Neural cell (in vitro differentiated cells): ENCODE measurements at regions not wholly inside any gene's neighbourhood (a gene's known extent, or its start where the extent isn't known, plus 50 kb on each side); places are given as distances from the start of the nearest gene placed in this dataset.

Source experiments
- H2AFZ ChIP-seq: fragments of 200-600, 300-800 bp; sonication (generic), shearing (Covaris generic); 2 replicates; pipeline ENCODE4 v1.6.0; 2014; ENCODE audit warnings: low read depth, mild to moderate bottlenecking, antibody characterized with exemption, low read length, moderate library complexity
- H3F3A ChIP-seq: fragments of 200-600 bp; shearing (Covaris generic); 2 replicates; pipeline ENCODE4 v1.6.1; 2016; ENCODE audit warnings: mild to moderate bottlenecking, moderate library complexity, mixed read lengths, antibody characterized with exemption, low read length; ENCODE audit not compliant: insufficient read depth, poor library complexity, severe bottlenecking
- H3K27ac ChIP-seq: fragments of 200-600, 300-800 bp; sonication (generic), shearing (Covaris generic); 2 replicates; pipeline ENCODE4 v1.5.1; 2014; ENCODE audit warnings: mild to moderate bottlenecking, low read length, moderate library complexity
- H3K27me3 ChIP-seq: fragments of 300-800, 200-600 bp; sonication (generic), shearing (Covaris generic); 2 replicates; pipeline ENCODE4 v1.6.0; 2014; ENCODE audit warnings: mild to moderate bottlenecking, low read depth, low read length, moderate library complexity; ENCODE audit not compliant: insufficient read depth
- H3K36me3 ChIP-seq: fragments of 300-800, 200-600 bp; sonication (generic), shearing (Covaris generic); 2 replicates; pipeline ENCODE4 v1.5.1; 2014; ENCODE audit warnings: mild to moderate bottlenecking, antibody characterized with exemption, low read length, moderate library complexity; ENCODE audit not compliant: insufficient read depth
- H3K4me2 ChIP-seq: fragments of 300-800, 200-600 bp; sonication (generic), shearing (Covaris generic); 2 replicates; pipeline ENCODE4 v1.6.0; 2014; ENCODE audit warnings: mild to moderate bottlenecking, low read length
- H3K4me3 ChIP-seq: fragments of 300-800, 200-600 bp; sonication (generic), shearing (Covaris generic); 2 replicates; pipeline ENCODE4 v1.5.1; 2014; ENCODE audit warnings: mild to moderate bottlenecking, low read length, moderate library complexity
- H3K79me2 ChIP-seq: fragments of 200-600 bp; shearing (Covaris generic); replicated peaks from 2 replicates; pipeline ENCODE4 v1.6.0; 2014; ENCODE audit warnings: mild to moderate bottlenecking, low read length, moderate library complexity; ENCODE audit not compliant: insufficient read depth
- H3K9ac ChIP-seq: fragments of 300-800, 200-600 bp; sonication (generic), shearing (Covaris generic); 2 replicates; pipeline ENCODE4 v1.6.1; 2016; ENCODE audit warnings: mild to moderate bottlenecking, low read length, mixed read lengths
- H3K9me2 ChIP-seq: fragments of 200-600 bp; shearing (Covaris generic); 2 replicates; pipeline ENCODE4 v1.6.1; 2016; ENCODE audit warnings: mild to moderate bottlenecking, low read length, mixed read lengths; ENCODE audit not compliant: insufficient read depth
- H3K9me3 ChIP-seq: fragments of 200-600, 300-800 bp; sonication (generic), shearing (Covaris generic); 2 replicates; pipeline ENCODE4 v1.6.1; 2016; ENCODE audit warnings: mild to moderate bottlenecking, mixed run types, low read length, moderate library complexity, mixed read lengths
- H4K20me1 ChIP-seq: fragments of 200-600 bp; shearing (Covaris generic); 2 replicates; pipeline ENCODE4 v1.6.1; 2016; ENCODE audit warnings: mild to moderate bottlenecking, mixed run types; ENCODE audit not compliant: insufficient read depth
- CTCF ChIP-seq: fragments of 450-650 bp; IDR thresholded peaks from 2 replicates; pipeline ENCODE4 v1.5.1; 2014; ENCODE audit warnings: antibody characterized with exemption, mild to moderate bottlenecking, moderate library complexity; ENCODE audit not compliant: poor library complexity, severe bottlenecking
- EP300 ChIP-seq: fragments of 450-650 bp; conservative IDR thresholded peaks from 2 replicates; pipeline ENCODE4 v1.6.1; 2014; ENCODE audit warnings: antibody characterized with exemption, mild to moderate bottlenecking, moderate library complexity; ENCODE audit not compliant: poor library complexity, severe bottlenecking
- MXI1 ChIP-seq: fragments of 450-650 bp; conservative IDR thresholded peaks from 2 replicates; pipeline ENCODE4 v1.6.1; 2014; ENCODE audit warnings: antibody characterized with exemption, mild to moderate bottlenecking; ENCODE audit not compliant: poor library complexity, severe bottlenecking
- POLR2AphosphoS5 ChIP-seq: IDR thresholded peaks from 2 replicates; pipeline ENCODE4 v1.6.1; 2012
- RAD21 ChIP-seq: fragments of 450-650 bp; conservative IDR thresholded peaks from 2 replicates; pipeline ENCODE4 v1.6.1; 2014; ENCODE audit warnings: antibody characterized with exemption, mild to moderate bottlenecking, moderate library complexity
- SMC3 ChIP-seq: fragments of 450-650 bp; conservative IDR thresholded peaks from 2 replicates; pipeline ENCODE4 v1.6.1; 2014; ENCODE audit warnings: antibody characterized with exemption, mild to moderate bottlenecking, moderate library complexity; ENCODE audit not compliant: poor library complexity
- TAF1 ChIP-seq: IDR thresholded peaks from 2 replicates; pipeline ENCODE4 v1.6.1; 2012; ENCODE audit warnings: low read depth
- TF ChIP-seq, protein P1 (sequence below): IDR thresholded peaks from 2 replicates; pipeline ENCODE4 v1.6.1; 2012; ENCODE audit warnings: borderline replicate concordance

DNA sequence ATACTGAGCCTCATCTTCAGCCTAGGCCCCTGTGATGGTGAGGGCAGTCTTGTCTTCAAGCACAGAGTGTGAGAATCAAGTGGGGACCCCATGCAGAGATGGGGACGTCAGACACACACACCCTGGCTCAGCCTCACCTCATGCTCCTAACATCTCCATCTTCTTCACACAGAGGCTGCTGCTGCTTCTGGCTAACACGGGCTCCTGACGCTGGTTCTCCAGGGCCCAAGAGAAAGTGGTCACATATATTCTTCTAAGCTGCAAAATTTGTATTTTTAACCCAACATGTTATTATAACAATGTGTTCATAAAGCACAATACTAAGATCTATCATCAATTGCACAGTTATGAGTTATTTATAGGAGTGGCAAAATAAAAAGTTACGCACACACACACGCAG lies 101.2 kb downstream of the VPREB1 start:
- H3K27me3 ChIP-seq: no peaks in the 10 kb centered on the region
- H2AFZ ChIP-seq: no peak overlapping the region
- H3K9me3 ChIP-seq: no peaks in the 10 kb centered on the region
- H3K9ac ChIP-seq: no peak overlapping the region
- H3K36me3 ChIP-seq: no peaks in the 10 kb centered on the region
- TF ChIP-seq EP300 (no peak), MXI1 (no peak), CTCF (no peak), SMC3 (no peak), POLR2AphosphoS5 (no peak), TAF1 (no peak)
- TF ChIP-seq, protein P1, sequence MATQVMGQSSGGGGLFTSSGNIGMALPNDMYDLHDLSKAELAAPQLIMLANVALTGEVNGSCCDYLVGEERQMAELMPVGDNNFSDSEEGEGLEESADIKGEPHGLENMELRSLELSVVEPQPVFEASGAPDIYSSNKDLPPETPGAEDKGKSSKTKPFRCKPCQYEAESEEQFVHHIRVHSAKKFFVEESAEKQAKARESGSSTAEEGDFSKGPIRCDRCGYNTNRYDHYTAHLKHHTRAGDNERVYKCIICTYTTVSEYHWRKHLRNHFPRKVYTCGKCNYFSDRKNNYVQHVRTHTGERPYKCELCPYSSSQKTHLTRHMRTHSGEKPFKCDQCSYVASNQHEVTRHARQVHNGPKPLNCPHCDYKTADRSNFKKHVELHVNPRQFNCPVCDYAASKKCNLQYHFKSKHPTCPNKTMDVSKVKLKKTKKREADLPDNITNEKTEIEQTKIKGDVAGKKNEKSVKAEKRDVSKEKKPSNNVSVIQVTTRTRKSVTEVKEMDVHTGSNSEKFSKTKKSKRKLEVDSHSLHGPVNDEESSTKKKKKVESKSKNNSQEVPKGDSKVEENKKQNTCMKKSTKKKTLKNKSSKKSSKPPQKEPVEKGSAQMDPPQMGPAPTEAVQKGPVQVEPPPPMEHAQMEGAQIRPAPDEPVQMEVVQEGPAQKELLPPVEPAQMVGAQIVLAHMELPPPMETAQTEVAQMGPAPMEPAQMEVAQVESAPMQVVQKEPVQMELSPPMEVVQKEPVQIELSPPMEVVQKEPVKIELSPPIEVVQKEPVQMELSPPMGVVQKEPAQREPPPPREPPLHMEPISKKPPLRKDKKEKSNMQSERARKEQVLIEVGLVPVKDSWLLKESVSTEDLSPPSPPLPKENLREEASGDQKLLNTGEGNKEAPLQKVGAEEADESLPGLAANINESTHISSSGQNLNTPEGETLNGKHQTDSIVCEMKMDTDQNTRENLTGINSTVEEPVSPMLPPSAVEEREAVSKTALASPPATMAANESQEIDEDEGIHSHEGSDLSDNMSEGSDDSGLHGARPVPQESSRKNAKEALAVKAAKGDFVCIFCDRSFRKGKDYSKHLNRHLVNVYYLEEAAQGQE: no peak
- no peaks in the 10 kb centered on the region for H3F3A ChIP-seq
- H3K4me3 ChIP-seq: no peak overlapping the region
- H3K27ac ChIP-seq: no peak overlapping the region
- H3K4me2 ChIP-seq: no peak overlapping the region
- no peaks in the 10 kb centered on the region for H3K79me2 ChIP-seq
- H4K20me1 ChIP-seq: no peaks in the 10 kb centered on the region
- no peaks in the 10 kb centered on the region for H3K9me2 ChIP-seq

DNA sequence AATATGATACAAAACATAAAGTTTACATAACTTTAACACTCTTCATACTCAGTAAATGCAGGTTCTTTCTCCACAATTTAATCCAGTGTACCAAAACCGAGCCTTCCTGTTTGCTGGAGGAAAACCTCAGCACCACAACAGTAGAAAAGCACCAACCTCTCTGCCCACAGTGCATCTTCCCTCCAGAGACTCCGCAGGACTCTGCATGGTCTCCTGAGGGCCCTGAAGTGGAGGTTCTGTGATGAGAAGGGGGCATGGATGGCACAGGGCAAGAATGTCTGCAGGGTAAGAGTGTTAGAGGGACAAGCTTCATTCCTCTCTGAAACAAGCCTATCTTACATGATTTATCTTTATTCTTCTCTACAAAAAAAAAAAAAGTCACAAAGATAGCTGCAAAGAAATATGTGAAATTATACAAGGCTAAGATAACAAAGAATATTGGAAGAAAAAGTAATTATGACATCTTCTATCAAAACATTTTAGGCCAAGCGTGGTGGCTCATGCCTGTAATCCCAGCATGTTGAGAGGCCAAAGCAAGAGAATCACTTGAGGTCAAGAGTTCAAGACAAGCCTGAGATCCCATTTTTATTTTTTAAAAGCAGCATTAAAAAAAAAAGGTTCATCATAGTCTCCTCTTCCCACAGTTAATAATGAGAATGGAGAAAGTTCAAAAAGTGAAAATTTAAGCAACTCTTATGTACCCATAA lies 102.0 kb downstream of the VPREB1 start:
- Histone ChIP-seq H3K9ac (no peak overlapping the region), H3K9me2 (no peaks in the 10 kb centered on the region), H3K9me3 (no peaks in the 10 kb centered on the region), H2AFZ (no peak overlapping the region), H3K79me2 (no peaks in the 10 kb centered on the region), H3K27me3 (no peaks in the 10 kb centered on the region), H3K36me3 (no peaks in the 10 kb centered on the region), H4K20me1 (no peaks in the 10 kb centered on the region), H3K4me2 (no peak overlapping the region), H3K4me3 (no peak overlapping the region), H3K27ac (no peak overlapping the region), H3F3A (no peaks in the 10 kb centered on the region)
- TF ChIP-seq RAD21 (no peak), POLR2AphosphoS5 (no peak), EP300 (no peak), CTCF (no peak), SMC3 (no peak)
- TF ChIP-seq, protein P1: no peak
